Limb (tissue), 2 donors: ENCODE measurements at regions not wholly inside any gene's neighbourhood (a gene's known extent, or its start where the extent isn't known, plus 50 kb on each side); places are given as distances from the start of the nearest gene placed in this dataset.
A peak's percentile ranks its signal among the peaks of the same experiment; 100 is the strongest.

Experiments
- DNase-seq, 2 donors: peaks; one replicate each; pipeline ENCODE4 v3.0.0-alpha.2; 2016; ENCODE audit errors: extremely low spot score in 2 of 2

DNA sequence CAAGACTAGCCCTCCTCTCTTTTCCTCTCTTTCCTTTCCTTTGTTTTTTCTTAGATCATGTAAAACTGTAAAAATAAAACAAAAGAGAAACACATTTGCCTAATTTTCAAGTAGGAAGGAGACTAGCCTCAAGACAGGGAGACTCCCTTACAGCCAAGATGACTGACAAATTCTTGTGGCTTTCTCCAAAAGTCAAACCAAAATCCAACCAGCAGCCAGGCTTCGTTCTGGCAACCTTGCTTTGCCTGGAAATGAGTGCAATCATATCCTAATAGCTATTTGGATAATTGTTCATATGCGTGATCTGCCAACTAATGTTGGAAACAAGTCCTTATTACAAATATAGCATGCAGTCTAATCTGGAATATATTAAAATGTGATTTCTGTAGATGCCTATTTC lies 868.9 kb upstream of the SOX9 start:
- DNase-seq: no peak

DNA sequence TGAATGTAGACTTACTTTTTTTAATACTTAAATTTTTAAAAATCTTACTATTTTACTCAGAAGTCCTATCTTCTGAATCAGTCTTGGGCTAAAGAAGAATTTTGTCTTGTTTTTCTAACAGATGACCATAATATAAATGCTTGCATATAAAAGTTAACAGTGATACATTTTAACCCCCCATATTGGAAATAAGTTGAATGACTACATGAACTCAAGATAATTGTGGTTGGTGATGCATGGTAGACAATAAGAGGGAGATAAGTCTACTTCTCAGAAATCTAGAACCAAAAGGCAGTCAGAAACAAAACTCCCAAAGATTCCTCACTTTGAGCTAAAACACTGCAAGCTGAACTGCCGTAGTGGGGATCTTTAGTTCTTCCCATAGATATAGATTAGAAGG lies 868.4 kb upstream of the SOX9 start:
- no peak for DNase-seq

DNA sequence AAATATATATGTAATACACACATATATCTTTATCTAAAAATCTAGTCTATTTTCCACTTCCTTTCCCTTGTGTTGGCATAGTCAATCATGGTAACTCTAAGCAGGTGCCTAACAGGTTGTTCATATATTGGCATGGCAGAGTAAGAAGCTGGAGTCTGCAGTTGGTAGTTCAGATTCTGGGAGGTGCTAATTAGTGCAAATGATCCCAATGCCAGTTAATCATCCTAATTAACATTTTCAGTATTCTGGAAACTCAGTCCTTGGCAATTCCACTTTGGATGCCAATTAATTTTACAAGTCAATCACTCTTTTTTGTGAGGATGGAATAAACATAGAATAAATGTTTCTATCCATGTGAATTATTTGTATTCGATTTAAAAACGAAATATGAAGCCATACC lies 863.7 kb upstream of the SOX9 start:
- no peak for DNase-seq

DNA sequence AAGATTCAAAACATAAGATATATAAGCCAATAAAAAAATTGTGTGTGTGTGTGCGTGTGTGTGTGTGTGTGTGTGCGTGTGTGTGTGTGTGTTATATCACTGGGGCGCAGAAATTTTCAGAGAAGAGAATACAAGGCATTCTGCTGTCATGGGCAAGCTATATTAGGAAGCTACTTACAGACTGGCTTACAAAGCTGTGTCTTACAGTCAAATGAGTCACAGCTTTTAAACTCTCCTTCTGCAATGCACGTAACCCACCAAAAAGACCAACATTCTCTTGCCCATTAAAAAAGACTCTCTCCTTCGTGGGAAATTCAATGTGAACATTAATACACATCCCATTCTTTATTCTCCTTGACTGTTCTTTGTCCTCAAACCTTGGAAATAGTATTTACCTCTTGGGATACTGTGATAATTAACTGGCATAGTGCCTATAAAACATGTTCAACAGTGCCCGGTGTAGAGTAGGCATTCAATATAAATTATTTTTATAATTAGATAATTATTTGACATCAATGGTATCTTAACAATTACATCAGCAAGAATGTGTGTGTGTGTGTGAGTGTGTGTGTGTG lies 860.4 kb upstream of the SOX9 start:
- no peak for DNase-seq

DNA sequence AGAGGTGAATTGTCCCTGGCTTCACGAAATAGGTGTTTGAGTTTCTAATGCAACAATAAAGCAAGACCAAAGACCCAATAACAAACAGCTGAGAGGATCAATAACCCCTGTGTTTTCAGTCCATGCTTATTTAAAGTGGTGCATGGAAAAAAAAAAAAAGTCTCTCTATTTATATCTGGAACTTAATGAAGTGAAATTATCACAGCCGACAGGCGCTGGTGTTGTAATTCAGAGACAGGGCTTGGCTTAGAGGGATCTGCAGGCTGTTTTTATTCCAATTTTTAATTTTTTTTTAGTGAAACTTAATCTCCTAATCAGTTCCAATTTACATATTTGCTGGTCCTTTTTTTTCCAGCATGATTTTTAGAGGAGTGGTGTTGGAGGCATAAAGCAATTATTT lies 858.2 kb upstream of the SOX9 start:
- DNase-seq: no peak

DNA sequence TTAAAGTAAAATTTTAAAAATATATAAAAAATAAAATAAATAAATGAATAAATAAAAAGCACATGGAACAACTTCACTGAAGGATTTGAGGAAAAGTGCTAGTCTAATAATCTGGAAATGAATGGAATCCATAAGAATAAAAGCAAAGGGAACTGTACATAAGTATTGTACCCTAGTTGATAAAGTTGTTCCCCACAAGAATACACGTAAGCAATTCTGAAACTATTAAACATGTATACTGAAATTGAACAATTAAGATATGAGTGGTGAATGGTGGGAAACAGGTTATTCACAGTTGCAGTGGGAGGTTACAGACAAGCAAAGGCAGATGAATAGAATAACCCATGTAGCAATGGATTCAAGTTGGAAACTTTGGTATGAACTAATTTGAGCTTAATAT lies 853.2 kb upstream of the SOX9 start:
- no peak for DNase-seq

DNA sequence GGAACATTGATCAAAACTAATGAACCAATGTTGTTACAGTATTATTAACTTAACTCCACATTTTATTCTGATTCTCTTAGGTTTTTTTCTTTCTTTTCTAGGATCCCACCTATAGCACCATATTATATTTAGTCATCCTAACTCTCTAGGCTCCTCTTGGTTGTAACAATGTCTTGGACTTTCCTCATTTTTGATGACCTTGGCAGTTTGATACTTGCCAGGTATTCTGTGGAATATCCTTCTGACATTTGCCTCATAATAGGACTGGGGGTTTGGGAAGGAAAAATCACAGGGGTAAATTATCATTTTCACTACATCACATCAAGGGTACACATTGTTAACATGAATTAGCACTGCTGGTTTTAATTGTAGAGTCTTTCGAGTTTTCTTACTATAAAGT lies 851.6 kb upstream of the SOX9 start:
- DNase-seq: no peak

DNA sequence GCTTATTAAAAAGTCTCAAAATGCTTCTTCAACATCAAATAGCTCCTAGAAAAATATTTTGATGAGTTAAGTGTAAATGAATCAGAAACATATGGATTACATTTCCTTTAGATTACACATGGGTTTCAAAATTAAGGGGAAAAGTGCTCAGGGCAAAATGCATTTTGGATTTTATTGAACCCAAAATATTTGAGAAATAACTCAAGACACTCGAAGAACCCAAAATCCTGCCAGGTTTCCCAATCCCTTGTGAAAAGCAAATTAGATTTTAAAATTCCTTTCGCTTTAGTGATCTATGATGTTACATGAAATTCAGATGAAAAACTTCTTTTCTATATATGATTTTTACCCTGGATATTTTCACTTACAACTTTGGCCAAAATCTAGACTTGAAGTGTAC lies 847.4 kb upstream of the SOX9 start:
- no peak for DNase-seq

DNA sequence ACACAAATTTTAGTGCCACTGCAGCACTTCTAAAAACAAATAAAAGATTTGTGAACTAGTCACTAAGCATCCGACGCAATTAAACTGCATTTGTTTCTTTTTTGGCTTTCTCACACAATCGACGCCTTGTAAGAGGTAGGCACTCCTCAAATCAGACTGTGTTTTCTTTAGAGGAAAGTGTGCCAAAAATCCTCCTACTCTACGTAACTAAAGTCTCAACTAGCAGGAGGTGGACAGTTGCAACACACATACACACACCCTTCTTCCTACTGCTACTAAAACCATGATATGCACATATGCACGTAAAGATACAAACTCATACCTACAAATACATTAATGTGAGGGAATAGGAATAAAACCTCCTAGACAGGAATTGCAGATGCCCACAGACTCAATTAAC lies 844.7 kb upstream of the SOX9 start:
- no peak for DNase-seq

DNA sequence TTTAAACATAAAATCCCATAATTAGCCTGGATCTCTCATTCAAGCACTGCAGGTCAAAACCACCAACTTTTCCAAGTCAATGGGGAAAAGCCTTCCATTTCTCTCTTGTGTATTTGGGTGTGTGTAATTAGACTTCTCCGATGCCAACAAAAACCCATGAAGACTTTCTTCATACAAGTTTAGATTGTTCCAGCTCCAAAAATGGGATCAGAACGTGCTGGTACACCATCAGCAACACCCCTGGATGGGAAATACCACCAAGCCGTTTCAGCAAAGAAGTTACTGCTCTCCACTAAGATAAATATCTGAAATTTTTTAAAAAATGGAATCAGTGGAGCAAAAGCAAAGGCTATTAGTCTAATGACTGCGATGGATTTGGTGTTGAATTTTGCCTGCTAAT lies 837.3 kb upstream of the SOX9 start:
- no peak for DNase-seq

DNA sequence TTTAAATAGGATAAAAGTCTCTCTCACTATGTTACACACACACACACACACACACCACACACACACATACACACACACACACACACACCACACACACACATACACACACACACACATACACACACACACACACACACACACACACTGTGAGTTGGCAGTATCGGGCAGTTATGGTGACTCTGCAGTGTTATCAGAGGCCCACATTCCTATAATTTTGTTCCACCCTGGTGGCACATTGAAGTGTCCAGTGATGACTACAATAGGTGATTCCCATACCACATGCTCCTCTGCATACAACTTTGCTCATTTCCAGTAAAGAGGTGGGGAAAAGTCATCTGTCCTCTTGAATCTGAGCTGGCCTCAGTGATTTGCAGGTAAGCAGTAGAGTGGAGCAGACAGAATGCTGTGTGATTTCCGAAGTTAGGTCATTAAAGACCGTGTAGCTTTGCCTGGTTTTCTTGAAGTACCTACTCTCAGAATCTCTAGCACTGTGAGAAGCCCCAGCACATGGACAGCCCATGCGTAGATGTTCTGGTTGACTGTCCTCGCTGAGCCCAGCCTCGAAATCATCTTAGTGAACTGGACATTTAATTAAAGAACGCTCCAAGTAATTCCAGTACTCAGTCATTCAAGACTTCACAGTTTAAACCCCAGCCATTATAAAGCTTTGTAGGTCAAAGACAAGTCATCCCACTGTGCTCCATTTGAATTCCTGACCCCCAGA lies 836.6 kb upstream of the SOX9 start:
- DNase-seq: no peak

DNA sequence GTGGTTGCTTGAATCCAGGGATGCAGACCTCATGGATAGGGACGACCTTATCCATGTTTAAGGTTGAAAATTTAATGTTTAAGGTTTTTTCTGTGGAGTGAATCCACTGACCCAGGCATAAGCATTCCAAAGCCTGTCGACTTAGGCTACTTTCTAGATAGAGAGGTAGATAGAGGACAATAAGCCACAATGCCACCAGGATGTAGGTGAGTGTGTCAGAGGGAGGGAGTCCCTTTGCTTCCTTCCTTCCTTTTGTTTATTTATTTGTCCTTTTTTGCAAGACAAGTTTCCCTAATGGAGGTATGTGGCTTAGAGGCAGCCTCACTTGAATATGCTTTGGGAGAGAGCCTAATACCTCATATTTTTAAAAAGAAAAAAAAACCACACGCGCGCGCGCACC lies 834.2 kb upstream of the SOX9 start:
- DNase-seq: no peak

DNA sequence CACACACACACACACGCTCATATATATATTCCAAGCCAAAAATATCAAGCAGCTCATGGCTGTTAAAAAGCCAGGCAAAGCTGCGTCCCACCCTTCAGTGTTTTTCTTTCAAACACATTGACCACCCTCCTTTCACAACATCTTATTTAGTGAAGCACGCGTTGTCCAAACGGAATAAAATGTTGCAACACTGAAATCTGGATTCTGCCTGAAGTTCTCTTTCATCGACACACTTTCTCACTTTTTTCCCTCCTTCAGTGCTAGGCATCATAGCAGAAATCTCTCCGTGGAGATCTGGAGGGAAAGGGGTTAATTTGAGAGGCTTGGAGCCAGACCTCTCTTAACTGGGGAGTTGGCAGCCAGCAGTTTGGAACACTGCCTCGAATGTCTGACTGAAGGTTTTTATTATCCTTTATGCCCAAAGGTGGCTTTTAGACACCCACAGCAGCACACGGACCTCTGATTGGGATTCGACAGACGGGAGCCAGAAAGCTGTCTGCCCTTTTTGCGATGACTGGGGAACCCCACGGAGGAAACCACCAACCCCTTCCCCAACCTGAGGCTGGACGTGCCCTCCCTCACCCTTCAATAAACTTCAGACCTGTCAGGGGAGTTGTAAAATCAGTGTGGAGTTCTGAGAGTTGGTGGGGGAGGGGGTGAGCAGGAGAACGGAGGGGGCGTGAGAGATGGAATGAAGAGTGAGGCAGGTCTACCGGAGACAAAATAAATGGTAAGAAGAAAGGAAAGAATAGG lies 833.6 kb upstream of the SOX9 start:
- peak; percentile 45 to 62 for DNase-seq

DNA sequence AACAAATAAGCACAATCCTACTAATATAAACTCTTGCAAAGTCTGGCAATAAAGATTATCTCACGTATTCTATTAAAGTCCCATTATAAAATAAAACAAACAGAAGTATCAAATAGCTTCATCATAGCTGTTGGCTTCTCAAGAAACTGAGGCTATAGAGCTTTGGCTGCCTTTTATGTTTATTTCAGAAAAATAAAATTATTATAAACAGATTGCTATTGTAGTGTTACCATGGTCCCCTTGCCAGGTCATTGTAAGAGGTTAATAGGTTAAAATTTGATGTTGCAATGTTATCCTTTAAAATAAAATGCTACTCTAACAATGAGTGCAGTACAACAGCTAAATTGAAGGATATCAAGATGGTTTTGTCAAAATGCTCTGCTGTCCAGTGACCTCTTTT lies 828.8 kb upstream of the SOX9 start:
- DNase-seq: no peak

DNA sequence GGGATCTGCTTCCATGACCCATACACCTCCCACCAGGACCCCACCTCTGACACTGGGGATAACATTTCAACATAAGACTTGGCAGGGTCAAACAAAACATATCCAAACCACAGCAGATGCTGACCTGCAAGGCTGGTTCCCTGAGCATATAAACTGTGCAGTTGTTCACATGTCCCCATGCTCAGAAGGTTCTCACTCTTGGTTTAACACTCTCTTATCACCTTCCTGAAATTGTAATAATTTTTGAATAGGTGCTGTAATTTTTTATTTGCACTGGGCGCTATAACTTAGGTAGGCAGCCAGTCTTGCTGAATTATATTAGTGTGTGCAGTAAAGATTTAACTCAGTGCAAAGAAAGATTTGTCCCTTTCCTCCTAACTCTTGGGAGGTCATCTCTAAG lies 824.8 kb upstream of the SOX9 start:
- DNase-seq: no peak

DNA sequence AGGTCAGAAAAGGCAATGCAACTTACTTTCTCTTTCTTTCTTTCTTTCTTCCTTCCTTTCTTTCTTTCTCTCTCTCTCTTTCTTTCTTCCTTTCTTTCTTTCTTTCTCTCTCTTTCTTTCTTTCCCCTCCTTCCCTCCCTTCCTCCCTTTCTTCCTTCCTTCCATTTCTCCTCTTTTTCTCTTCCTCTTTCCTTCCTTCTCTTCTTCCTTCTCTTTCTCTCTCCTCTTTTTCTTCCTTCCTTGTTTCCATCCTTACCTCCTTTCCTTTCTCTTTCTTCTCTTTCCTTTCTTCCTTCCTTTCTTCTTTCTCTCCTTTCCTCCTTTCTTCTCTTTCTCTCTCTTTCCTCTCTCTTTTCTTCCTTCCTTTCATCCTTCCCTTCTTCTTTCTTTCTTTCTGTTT lies 819.8 kb upstream of the SOX9 start:
- no peak for DNase-seq

DNA sequence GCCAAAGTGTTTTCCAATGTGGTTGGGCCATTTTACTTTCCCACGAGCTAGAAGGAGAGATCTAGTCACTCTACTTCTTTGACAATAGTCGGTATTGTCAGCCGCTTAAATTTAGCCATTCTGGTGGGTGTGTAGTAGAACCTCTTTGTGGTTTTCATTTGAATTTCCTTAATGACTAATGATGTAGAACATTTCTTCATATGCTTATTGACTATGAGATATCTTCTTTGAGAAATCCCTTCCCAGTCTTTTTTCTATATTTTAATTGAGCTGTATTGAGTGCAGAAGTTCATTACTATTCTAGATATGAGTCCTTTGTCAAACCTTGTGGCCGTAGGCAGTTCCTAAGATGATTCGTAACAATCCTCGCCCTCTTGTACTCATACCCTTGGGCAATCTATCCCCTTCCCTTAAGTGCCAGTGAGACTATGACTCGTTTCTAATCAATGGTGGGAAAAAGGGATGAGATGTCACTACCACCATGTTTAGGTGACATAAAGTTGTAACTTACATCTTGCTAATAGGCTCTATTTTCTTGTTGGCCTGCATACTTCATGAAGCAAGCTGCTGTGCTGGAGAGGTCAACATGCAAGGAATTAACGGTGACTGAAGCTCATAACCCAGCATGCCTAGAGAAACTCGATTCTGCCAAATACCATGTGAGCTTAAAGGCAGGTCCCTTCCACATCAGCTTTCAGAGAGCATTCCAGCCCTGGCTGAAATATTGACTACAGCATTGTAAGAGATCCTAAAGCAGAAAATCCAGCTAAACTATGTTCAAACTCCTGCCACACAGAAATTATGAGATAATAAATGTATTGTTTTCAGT lies 817.9 kb upstream of the SOX9 start:
- DNase-seq: no peak

DNA sequence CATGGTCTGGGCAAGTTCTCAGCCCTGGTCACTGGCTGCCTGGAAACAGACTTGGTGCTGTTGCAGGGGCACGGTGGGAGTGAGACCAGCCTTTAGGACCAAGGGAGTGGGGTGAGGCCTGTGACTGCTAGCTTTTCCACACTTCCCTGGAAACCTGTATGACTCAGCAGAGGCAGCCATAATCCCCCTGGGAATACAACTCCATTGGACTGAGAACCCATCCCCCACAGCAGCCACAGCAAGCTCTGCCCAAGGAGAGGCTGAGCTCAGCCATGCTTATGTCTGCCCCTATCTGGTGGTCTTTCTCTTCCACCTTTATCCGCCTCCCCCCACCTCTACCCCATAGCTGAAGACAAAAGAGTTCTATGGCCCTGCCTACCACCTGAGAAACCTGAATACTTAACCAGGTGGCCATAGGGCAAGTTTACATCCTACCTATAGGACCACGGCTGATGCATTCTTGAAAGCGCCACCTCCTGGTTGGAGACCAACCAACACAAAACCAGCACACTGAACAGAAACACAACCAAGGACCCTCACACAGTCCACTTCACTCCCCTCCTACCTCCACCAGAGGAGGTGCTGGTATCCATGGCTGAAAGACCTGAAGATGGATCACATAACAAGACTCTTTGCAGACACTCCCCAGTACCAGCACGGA lies 816.2 kb upstream of the SOX9 start:
- no peak for DNase-seq

DNA sequence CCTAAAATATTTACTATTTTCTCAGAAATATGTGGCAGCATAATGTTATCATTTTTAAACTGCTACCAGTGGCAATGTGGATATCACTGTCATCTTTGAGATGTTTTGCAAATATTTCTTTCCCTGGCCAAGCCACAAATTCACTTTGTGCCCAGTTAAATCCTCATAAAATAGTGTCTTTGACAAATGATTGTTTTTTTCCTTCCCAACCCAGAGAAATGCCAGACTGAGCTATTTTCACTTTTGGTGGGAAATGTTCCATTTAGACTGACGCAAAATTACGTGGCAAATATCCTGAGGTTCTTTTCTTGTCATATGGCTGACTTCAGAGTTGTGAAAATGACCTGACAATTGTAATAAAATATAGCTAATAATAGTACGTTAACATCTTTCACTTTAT lies 807.0 kb upstream of the SOX9 start:
- no peak for DNase-seq

DNA sequence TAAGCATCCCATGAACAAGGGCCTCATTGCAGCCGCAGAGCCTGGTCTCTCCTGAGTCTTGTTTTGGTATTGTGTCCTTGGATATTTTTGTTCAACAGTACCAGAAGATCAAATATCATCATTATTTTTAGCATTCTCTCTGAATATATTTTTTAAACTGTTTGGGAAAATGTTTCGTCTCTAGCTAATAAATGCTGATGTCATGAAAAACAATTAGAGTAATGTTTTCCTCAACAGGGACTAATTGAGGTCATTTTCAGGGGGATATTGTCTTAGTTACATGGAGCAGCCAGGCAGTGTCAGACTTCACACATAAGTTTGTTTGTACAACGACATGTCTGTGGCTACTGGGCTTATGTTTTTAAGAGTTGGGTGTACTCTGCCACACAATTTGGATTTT lies 805.3 kb upstream of the SOX9 start:
- no peak for DNase-seq

DNA sequence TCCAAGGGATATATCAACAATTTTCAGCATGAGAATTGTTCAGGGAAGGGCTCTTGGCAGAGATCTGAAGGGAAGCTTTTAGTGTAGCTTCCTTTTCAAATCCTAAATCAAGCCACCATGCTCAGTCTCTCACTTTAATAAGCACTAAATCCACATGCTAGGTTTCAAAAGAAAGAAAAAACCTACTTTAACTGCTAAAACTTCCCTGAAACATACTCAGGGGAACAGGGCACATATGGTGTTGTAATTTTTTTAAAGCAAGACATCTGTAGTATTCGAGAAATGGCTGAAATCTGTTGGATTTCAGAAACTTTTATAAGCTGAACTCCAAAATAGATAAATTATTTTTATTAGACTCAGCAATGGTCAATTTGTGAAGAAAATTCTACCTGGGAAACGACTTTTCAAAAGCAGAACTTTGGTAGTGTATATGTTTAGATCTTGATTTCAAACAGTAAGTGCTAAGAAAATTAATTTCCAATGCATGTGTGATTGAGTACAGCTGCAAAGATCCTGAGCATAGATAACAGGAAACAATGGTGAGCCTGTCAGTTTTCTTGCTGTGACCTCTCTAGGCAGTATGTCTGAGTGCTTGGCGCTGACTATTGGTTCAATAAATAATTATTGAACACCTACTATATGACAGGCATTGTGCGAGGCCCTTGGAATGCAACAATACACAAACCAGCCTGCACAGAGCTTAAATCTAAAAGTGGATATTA lies 804.5 kb upstream of the SOX9 start:
- peak in 1 of 2 donors; percentile 32 for DNase-seq
